ENCODE measurements at regions not wholly inside any gene's neighbourhood (a gene's known extent, or its start where the extent isn't known, plus 50 kb on each side); places are given as distances from the start of the nearest gene placed in this dataset.

GRCh38 chr1:69122373-69122772 lies 445.3 kb upstream of the LRRC7 start (continued):
- TF ChIP-seq REST (IDR thresholded peaks at IDR 0.05) = no peak
- TF ChIP-seq RAD21 (IDR thresholded peaks at IDR 0.05) = no peak
- no peak for TF ChIP-seq ATF3 (IDR thresholded peaks at IDR 0.05)
- TF ChIP-seq SP1 (IDR thresholded peaks at IDR 0.05) = no peak
- no peak for TF ChIP-seq MAX (IDR thresholded peaks at IDR 0.05)
- TF ChIP-seq TAF1 (conservative IDR thresholded peaks at IDR 0.05) = no peak
- TF ChIP-seq RXRA (IDR thresholded peaks at IDR 0.05) = no peak
- TF ChIP-seq HNF4A (conservative IDR thresholded peaks at IDR 0.05) = no peak
- TF ChIP-seq NR2F2 (IDR thresholded peaks at IDR 0.05) = no peak
- no peak for TF ChIP-seq FOXA2 (IDR thresholded peaks at IDR 0.05)
- no peak for TF ChIP-seq EGR1 (IDR thresholded peaks at IDR 0.05; ENCODE audit: low read depth in 2 of 2)
- TF ChIP-seq HNF4G (IDR thresholded peaks at IDR 0.05) = no peak
- no peak for TF ChIP-seq YY1 (IDR thresholded peaks at IDR 0.05)

GRCh38 chr1:69123486-69123885 lies 444.2 kb upstream of the LRRC7 start:
- TF ChIP-seq GABPA (IDR thresholded peaks at IDR 0.05 in 1 of 2, conservative IDR thresholded peaks at IDR 0.05 in 1 of 2) = no peak
- no peak for TF ChIP-seq TAF1 (conservative IDR thresholded peaks at IDR 0.05)
- TF ChIP-seq ZBTB33 (IDR thresholded peaks at IDR 0.05) = no peak
- H3K4me1 ChIP-seq (ENCODE audit: control insufficient read depth in 4 of 4, insufficient read depth in 4 of 4, low read length in 3 of 4) = no peaks in the 10 kb centered on the region
- no peaks in the 10 kb centered on the region for H3K27me3 ChIP-seq (ENCODE audit: control insufficient read depth in 4 of 4, insufficient read depth in 4 of 4, low read length in 3 of 4)
- no peak overlapping the region for H3K27ac ChIP-seq (ENCODE audit: low read depth in 1 of 2, low read length in 2 of 2)
- H3K9ac ChIP-seq (ENCODE audit: low read depth in 1 of 2, low read length in 2 of 2) = no peak overlapping the region
- no peak overlapping the region for H3K4me3 ChIP-seq (ENCODE audit: low read depth in 1 of 3, low read length in 3 of 3)
- H3K9me3 ChIP-seq (ENCODE audit: control insufficient read depth in 4 of 4, low read length in 3 of 4) = no peaks in the 10 kb centered on the region
- no peaks in the 10 kb centered on the region for H3K36me3 ChIP-seq (ENCODE audit: control insufficient read depth in 4 of 4, insufficient read depth in 3 of 4, low read depth in 1 of 4, low read length in 3 of 4)
- WGBS = 99% methylated on average over 1 of the region's 1 CpG
- DNase-seq (ENCODE audit: low spot score) = no peak

GRCh38 chr1:69126796-69127195 lies 440.9 kb upstream of the LRRC7 start:
- H3K9me3 ChIP-seq (ENCODE audit: control insufficient read depth in 4 of 4, low read length in 3 of 4) = no peaks in the 10 kb centered on the region
- TF ChIP-seq MAX (IDR thresholded peaks at IDR 0.05) (no peak), GABPA (IDR thresholded peaks at IDR 0.05 in 1 of 2, conservative IDR thresholded peaks at IDR 0.05 in 1 of 2) (no peak), CTCF (IDR thresholded peaks at IDR 0.05; ENCODE audit: low read depth, low read length, missing input control) (no peak), HNF4A (conservative IDR thresholded peaks at IDR 0.05) (no peak), RXRA (IDR thresholded peaks at IDR 0.05) (no peak), NR2F2 (IDR thresholded peaks at IDR 0.05) (no peak), YY1 (IDR thresholded peaks at IDR 0.05) (no peak)
- no peaks in the 10 kb centered on the region for H3K4me1 ChIP-seq (ENCODE audit: control insufficient read depth in 4 of 4, insufficient read depth in 4 of 4, low read length in 3 of 4)
- H3K27me3 ChIP-seq (ENCODE audit: control insufficient read depth in 4 of 4, insufficient read depth in 4 of 4, low read length in 3 of 4) = no peaks in the 10 kb centered on the region
- WGBS = 55% methylated on average over 1 of the region's 1 CpG
- no peak overlapping the region for H3K27ac ChIP-seq (ENCODE audit: low read depth in 1 of 2, low read length in 2 of 2)
- no peak overlapping the region for H3K9ac ChIP-seq (ENCODE audit: low read depth in 1 of 2, low read length in 2 of 2)
- no peak for DNase-seq (ENCODE audit: low spot score)
- no peaks in the 10 kb centered on the region for H3K36me3 ChIP-seq (ENCODE audit: control insufficient read depth in 4 of 4, insufficient read depth in 3 of 4, low read depth in 1 of 4, low read length in 3 of 4)
- no peak overlapping the region for H3K4me3 ChIP-seq (ENCODE audit: low read depth in 1 of 3, low read length in 3 of 3)
